Right atrium auricular region (tissue), 2 donors: ENCODE measurements at regions not wholly inside any gene's neighbourhood (a gene's known extent, or its start where the extent isn't known, plus 50 kb on each side); places are given as distances from the start of the nearest gene placed in this dataset.
A peak's percentile ranks its signal among the peaks of the same experiment; 100 is the strongest.

Experiments used
- DNase-seq: peaks from one replicate; pipeline ENCODE4 v3.0.0-alpha.2; 2019; ENCODE audit warnings: low spot score
- H3K27ac ChIP-seq, 2 donors: fragments of 200-600 bp; sonication (generic); 1 replicate in 1 of 2; 2 replicates in 1 of 2; pipeline ENCODE4 v1.5.1; 2016 to 2019
- H3K27me3 ChIP-seq, 2 donors: fragments of 200-600 bp; sonication (generic); one replicate each; pipeline versions ENCODE4 v1.5.1 to v1.6.0; 2017 to 2019
- H3K36me3 ChIP-seq: fragments of 200-600 bp; sonication (generic); one replicate; pipeline ENCODE4 v1.5.1; 2016
- H3K4me1 ChIP-seq, 2 donors: fragments of 200-600 bp; sonication (generic); one replicate each; pipeline versions ENCODE4 v1.5.1 to v1.6.0; 2017 to 2019
- H3K4me3 ChIP-seq, 2 donors: fragments of 200-600 bp; sonication (generic); 1 replicate in 1 of 2; 2 replicates in 1 of 2; pipeline ENCODE4 v1.5.1; 2017 to 2019; ENCODE audit warnings: mild to moderate bottlenecking in 1 of 2, moderate library complexity in 1 of 2
- H3K9me3 ChIP-seq, 2 donors: fragments of 200-600 bp; sonication (generic); one replicate each; pipeline ENCODE4 v1.5.1; 2019
- TF ChIP-seq, protein P1 (sequence below), 2 donors: fragments of 200-600 bp; sonication (generic); IDR thresholded peaks; one replicate each; pipeline ENCODE4 v1.5.1; 2019; ENCODE audit warnings: antibody characterized with exemption in 2 of 2

DNA sequence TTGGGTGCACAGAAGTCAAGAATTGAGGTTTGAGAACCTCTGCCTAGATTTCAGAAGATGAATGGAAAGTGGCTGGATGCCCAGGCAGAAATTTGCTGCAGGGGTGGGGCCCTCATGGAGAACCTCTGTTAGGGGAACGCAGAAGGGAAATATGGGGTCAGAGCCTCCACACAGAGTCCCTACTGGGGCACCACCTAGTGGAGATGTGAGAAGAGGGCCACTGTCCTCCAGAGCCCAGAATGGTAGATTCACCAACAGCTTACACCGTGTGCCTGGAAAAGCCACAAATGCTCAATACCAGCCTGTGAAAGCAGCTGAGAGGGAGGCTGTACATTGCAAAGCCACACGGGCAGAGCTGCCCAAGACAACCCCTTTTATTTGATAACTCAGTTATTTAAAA, 383.5 kb downstream of the TLE4 start:
- no peaks in the 10 kb centered on the region for H3K36me3 ChIP-seq

DNA sequence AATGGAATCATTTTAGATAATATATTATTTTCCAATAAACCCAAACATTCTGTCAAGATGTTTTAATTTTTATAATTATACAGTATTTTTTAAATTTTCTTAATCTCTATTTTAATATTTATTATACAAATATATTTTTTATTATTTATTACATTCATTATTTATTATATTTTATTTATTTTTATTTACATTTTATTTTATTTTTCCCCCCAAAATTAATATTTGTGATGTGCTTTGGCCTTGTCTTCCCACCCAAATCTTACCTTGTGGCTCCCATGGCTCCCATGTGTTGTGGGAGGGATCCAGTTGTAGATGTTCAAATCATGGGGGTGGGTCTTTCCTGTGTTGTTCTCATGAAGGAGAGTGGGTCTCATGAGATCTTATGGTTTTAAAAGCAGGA, 382.1 kb downstream of the TLE4 start:
- Histone ChIP-seq H3K27ac (no peak overlapping the region), H3K4me1 (no peaks in the 10 kb centered on the region), H3K4me3 (no peak overlapping the region), H3K9me3 (no peaks in the 10 kb centered on the region), H3K36me3 (no peaks in the 10 kb centered on the region), H3K27me3 (no peaks in the 10 kb centered on the region)
- TF ChIP-seq, protein P1, sequence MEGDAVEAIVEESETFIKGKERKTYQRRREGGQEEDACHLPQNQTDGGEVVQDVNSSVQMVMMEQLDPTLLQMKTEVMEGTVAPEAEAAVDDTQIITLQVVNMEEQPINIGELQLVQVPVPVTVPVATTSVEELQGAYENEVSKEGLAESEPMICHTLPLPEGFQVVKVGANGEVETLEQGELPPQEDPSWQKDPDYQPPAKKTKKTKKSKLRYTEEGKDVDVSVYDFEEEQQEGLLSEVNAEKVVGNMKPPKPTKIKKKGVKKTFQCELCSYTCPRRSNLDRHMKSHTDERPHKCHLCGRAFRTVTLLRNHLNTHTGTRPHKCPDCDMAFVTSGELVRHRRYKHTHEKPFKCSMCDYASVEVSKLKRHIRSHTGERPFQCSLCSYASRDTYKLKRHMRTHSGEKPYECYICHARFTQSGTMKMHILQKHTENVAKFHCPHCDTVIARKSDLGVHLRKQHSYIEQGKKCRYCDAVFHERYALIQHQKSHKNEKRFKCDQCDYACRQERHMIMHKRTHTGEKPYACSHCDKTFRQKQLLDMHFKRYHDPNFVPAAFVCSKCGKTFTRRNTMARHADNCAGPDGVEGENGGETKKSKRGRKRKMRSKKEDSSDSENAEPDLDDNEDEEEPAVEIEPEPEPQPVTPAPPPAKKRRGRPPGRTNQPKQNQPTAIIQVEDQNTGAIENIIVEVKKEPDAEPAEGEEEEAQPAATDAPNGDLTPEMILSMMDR (IDR thresholded peaks at IDR 0.05): no peak
- DNase-seq: no peak

More for the DNA sequence above, 383.5 kb downstream of the TLE4 start:
- TF ChIP-seq, protein P1 (IDR thresholded peaks at IDR 0.05): peak in 1 of 2 donors; percentile 48
- Histone ChIP-seq H3K4me3 (no peak overlapping the region), H3K4me1 (no peaks in the 10 kb centered on the region), H3K27me3 (no peaks in the 10 kb centered on the region), H3K27ac (no peak overlapping the region), H3K9me3 (no peaks in the 10 kb centered on the region)
- DNase-seq: no peak

DNA sequence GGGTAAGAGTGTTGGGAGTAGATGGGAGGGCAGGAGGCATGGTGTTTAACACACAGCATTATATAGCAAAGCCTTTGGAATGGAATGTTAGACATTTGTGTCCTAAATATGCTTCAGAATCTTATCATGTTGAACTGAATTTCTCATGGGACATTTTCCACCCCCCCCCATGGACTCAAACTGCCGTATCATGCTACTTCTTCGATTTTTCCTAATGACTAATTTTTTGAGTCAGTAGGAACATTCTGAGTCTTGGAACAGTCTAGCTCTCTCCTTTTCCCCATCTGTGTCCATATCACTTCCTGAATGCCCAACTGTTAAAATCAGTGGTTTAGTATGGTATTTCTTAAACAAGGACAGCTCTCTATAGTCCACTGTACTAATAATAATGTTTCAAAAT, 380.6 kb downstream of the TLE4 start:
- Histone ChIP-seq H3K9me3 (no peaks in the 10 kb centered on the region), H3K27ac (no peak overlapping the region), H3K27me3 (no peaks in the 10 kb centered on the region), H3K36me3 (no peaks in the 10 kb centered on the region), H3K4me1 (no peaks in the 10 kb centered on the region), H3K4me3 (no peak overlapping the region)
- TF ChIP-seq, protein P1 (IDR thresholded peaks at IDR 0.05): no peak
- DNase-seq: no peak

DNA sequence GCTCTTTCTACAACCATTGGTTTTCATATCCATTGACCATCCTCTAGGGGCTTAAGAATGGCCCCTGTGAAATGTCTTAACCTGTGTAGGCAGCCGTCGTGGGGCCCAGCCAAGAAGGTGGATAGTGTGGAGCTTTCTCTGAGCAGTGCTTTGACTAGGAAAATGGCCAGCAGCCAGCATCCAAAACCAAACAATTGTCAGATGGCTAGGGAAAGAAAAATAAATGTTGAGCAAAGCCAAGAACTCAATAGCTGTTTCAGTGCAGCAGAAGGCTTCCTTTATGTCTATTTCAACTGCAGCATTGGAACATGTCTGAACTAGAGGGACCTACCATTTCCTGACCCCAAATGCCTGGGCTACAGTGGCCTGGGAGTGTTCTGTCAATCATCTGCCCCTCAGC, 374.9 kb downstream of the TLE4 start:
- H3K27ac ChIP-seq: no peak overlapping the region

DNA sequence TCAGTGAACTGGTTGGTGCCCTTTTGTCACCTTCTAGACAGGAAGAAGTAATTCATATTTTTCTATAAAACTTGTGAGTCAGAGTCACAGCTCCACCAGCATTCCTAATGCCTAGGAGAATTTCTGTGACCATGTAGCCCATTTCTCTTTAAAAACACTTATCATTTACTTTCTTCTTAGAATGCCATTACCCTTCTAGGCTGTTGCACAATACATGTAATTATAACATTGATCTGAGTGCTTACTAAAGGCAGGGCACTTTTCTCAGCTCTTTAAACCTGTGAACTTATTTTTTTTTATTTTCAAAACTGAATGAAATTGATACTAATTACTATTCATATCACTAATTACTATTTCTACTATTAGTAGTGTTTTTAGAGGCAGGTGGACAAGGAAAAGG, 373.7 kb downstream of the TLE4 start:
- no peaks in the 10 kb centered on the region for H3K27me3 ChIP-seq
- TF ChIP-seq, protein P1 (IDR thresholded peaks at IDR 0.05): no peak
- H3K4me1 ChIP-seq: no peaks in the 10 kb centered on the region
- no peaks in the 10 kb centered on the region for H3K36me3 ChIP-seq
- no peaks in the 10 kb centered on the region for H3K9me3 ChIP-seq
- DNase-seq: no peak
- no peak overlapping the region for H3K4me3 ChIP-seq
- no peak overlapping the region for H3K27ac ChIP-seq

More for the DNA sequence above, 374.9 kb downstream of the TLE4 start:
- H3K4me3 ChIP-seq: no peak overlapping the region
- TF ChIP-seq, protein P1 (IDR thresholded peaks at IDR 0.05): no peak
- no peak for DNase-seq
- H3K4me1 ChIP-seq: no peaks in the 10 kb centered on the region
- H3K36me3 ChIP-seq: no peaks in the 10 kb centered on the region
- no peaks in the 10 kb centered on the region for H3K27me3 ChIP-seq
- no peaks in the 10 kb centered on the region for H3K9me3 ChIP-seq

DNA sequence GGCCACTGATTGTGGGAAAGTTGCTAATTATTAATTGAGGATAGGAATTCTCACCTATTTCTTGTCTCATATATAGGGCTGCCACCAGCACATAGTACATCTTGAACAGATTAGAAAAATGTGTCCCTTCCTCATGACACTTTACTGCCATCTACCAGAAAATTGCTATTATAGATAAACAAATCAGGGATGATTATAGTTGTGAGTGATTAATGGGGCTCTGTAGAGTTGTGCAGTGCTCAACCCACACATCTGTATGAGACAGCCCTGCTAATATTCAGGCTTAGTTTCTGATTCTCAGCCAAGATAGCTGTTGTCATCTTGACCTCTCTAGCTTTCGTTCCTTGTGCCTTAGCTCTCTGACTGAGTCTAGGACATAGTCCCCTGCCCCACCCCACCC, 373.3 kb downstream of the TLE4 start:
- H3K27me3 ChIP-seq: no peaks in the 10 kb centered on the region
- no peak overlapping the region for H3K27ac ChIP-seq
- no peak overlapping the region for H3K4me3 ChIP-seq
- H3K4me1 ChIP-seq: no peaks in the 10 kb centered on the region
- no peaks in the 10 kb centered on the region for H3K9me3 ChIP-seq
- TF ChIP-seq, protein P1 (IDR thresholded peaks at IDR 0.05): no peak
- DNase-seq: no peak
- no peaks in the 10 kb centered on the region for H3K36me3 ChIP-seq
